ENCODE measurements at regions not wholly inside any gene's neighbourhood (a gene's known extent, or its start where the extent isn't known, plus 50 kb on each side); places are given as distances from the start of the nearest gene placed in this dataset.

DNA sequence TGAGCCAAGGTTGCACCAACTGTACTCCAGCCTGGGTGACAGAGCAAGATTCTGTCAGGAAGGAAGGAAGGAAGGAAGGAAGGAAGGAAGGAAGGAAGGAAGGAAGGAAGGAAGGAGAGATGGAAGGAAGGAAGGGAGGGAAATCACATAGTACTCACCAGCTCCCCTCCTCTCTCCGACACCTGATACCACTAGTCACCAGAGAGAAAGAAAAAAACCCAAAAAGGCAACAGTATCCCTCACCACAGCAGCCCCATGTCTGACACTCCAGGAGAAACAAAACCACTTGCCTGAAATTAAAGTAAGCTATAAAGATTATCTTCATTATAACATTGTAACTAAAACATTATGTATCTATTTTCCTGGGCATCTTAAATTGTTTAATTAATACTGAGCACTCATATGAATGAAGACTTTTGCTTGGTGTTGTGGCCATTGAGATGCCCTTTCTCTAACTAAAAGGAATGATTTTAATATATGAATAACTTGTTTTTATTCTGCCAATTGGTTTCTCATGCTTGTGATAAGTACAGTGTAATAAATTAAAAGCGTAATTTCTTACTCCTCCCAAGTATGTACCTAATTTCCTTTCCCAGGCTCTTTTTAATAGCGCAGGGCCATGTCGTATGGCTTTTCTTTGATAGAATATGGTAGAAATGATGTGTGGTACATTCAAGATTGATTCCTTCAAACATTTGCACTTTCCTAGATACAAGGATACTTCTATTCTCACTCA lies 390.0 kb downstream of the MMUT start:
- no peak for DNase-seq
- 85 to 96% methylated on average over 4 of the region's 4 CpGs for WGBS, 2 donors (ENCODE audit: low coverage in 1 of 2)
- Histone ChIP-seq H3K27ac (no peak overlapping the region), H3K36me3 (no peaks in the 10 kb centered on the region), H3K4me1 (no peaks in the 10 kb centered on the region), H3K4me3 (no peak overlapping the region), H3K27me3 (no peaks in the 10 kb centered on the region), H3K9me3 (no peaks in the 10 kb centered on the region)
- in situ Hi-C loops (cut with MboI; ENCODE audit: low pct_ligation_motif_present in 1 of 4, low pct_unique_long_range_greater_than_20kb in 1 of 4, low sequenced_read_pairs in 3 of 4) = no loop called here
- TF ChIP-seq CTCF (IDR thresholded peaks at IDR 0.05) = no peak
- no peak for TF ChIP-seq EP300 (IDR thresholded peaks at IDR 0.05; ENCODE audit: low read depth)
- no peak for TF ChIP-seq POLR2A (IDR thresholded peaks at IDR 0.05)
- no peak for TF ChIP-seq POLR2AphosphoS5 (IDR thresholded peaks at IDR 0.05)
- intact Hi-C loops (cut with DNase I; ENCODE audit: low total_unique reads) = no loop called here

- Histone ChIP-seq H3K4me1 (no peaks in the 10 kb centered on the region), H3K4me3 (no peak overlapping the region), H3K27me3 (no peaks in the 10 kb centered on the region), H3K27ac (no peak overlapping the region), H3K36me3 (no peaks in the 10 kb centered on the region), H3K9me3 (no peaks in the 10 kb centered on the region)
- intact Hi-C loops (cut with DNase I; ENCODE audit: low total_unique reads) = no loop called here
- 75 to 87% methylated on average over 1 of the region's 1 CpG for WGBS, 2 donors (ENCODE audit: low coverage in 1 of 2)
- DNase-seq = no peak
- TF ChIP-seq EP300 (IDR thresholded peaks at IDR 0.05; ENCODE audit: low read depth) (no peak), POLR2AphosphoS5 (IDR thresholded peaks at IDR 0.05) (no peak), CTCF (IDR thresholded peaks at IDR 0.05) (no peak), POLR2A (IDR thresholded peaks at IDR 0.05) (no peak)
- in situ Hi-C loops (cut with MboI; ENCODE audit: low pct_ligation_motif_present in 1 of 4, low pct_unique_long_range_greater_than_20kb in 1 of 4, low sequenced_read_pairs in 3 of 4) = no loop called here
Measured at GRCh38 chr6:49072146-49072545, 390.9 kb downstream of the MMUT start.

DNA sequence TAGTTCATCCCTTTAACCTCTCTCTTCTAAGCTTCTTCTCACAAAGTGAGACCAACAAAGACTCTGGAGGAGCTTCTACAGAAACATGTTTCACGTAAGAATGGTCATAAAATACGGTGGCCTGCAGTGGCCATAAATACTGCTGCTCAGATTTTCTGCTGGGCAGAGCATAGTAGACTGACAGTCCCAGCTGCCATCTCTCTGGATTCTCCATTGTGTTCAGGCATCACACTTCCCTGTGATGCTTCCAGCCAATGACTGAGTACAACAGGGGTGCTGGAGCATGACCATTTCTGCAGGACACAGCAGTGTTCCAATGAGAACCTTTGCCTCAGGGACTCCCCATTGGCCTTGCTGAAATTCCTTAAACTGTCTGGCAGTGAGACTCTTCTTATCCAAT lies 392.6 kb downstream of the MMUT start:
- Histone ChIP-seq H3K4me1 (no peaks in the 10 kb centered on the region), H3K27ac (no peak overlapping the region), H3K4me3 (no peak overlapping the region), H3K36me3 (no peaks in the 10 kb centered on the region), H3K9me3 (no peaks in the 10 kb centered on the region), H3K27me3 (no peaks in the 10 kb centered on the region)
- TF ChIP-seq CTCF (IDR thresholded peaks at IDR 0.05) (no peak), POLR2A (IDR thresholded peaks at IDR 0.05) (no peak), POLR2AphosphoS5 (IDR thresholded peaks at IDR 0.05) (no peak), EP300 (IDR thresholded peaks at IDR 0.05; ENCODE audit: low read depth) (no peak)
- intact Hi-C loops (cut with DNase I; ENCODE audit: low total_unique reads) (no loop called here), in situ Hi-C loops (cut with MboI; ENCODE audit: low pct_ligation_motif_present in 1 of 4, low pct_unique_long_range_greater_than_20kb in 1 of 4, low sequenced_read_pairs in 3 of 4) (no loop called here)
- 73 to 86% methylated on average over 2 of the region's 2 CpGs for WGBS, 2 donors (ENCODE audit: low coverage in 1 of 2)
- no peak for DNase-seq

- no peak for DNase-seq
- Histone ChIP-seq H3K4me1 (no peaks in the 10 kb centered on the region), H3K27ac (no peak overlapping the region), H3K36me3 (no peaks in the 10 kb centered on the region), H3K4me3 (no peak overlapping the region), H3K9me3 (no peaks in the 10 kb centered on the region), H3K27me3 (no peaks in the 10 kb centered on the region)
- 75 to 84% methylated on average over 4 of the region's 4 CpGs for WGBS, 2 donors (ENCODE audit: low coverage in 1 of 2)
- intact Hi-C loops (cut with DNase I; ENCODE audit: low total_unique reads) = no loop called here
- TF ChIP-seq EP300 (IDR thresholded peaks at IDR 0.05; ENCODE audit: low read depth) (no peak), POLR2AphosphoS5 (IDR thresholded peaks at IDR 0.05) (no peak), POLR2A (IDR thresholded peaks at IDR 0.05) (no peak), CTCF (IDR thresholded peaks at IDR 0.05) (no peak)
- in situ Hi-C loops (cut with MboI; ENCODE audit: low pct_ligation_motif_present in 1 of 4, low pct_unique_long_range_greater_than_20kb in 1 of 4, low sequenced_read_pairs in 3 of 4) = no loop called here
Measured at GRCh38 chr6:49054311-49054710, 408.7 kb downstream of the MMUT start.
